ENCODE measurements at regions not wholly inside any gene's neighbourhood (a gene's known extent, or its start where the extent isn't known, plus 50 kb on each side); places are given as distances from the start of the nearest gene placed in this dataset.

- TF ChIP-seq TAF1 (IDR thresholded peaks at IDR 0.05; ENCODE audit: borderline replicate concordance, low read depth, low read length) (no peak), POLR2A (IDR thresholded peaks at IDR 0.05; ENCODE audit: low read depth, low read length) (no peak), POLR2AphosphoS5 (IDR thresholded peaks at IDR 0.05; ENCODE audit: low read depth, low read length) (no peak)
- FAIRE-seq (peak; percentile 27), DNase-seq (ENCODE audit: insufficient read length) (no peak)
Observed at GRCh38 chrX:124239324-124239723, 93.1 kb upstream of the TEX13D start.

GRCh38 chrX:124239911-124240310 lies 92.5 kb upstream of the TEX13D start:
- DNase-seq (ENCODE audit: insufficient read length) (no peak), FAIRE-seq (no peak)
- TF ChIP-seq TAF1 (IDR thresholded peaks at IDR 0.05; ENCODE audit: borderline replicate concordance, low read depth, low read length) (no peak), POLR2AphosphoS5 (IDR thresholded peaks at IDR 0.05; ENCODE audit: low read depth, low read length) (no peak), POLR2A (IDR thresholded peaks at IDR 0.05; ENCODE audit: low read depth, low read length) (no peak)

- FAIRE-seq (peak; percentile 44), DNase-seq (ENCODE audit: insufficient read length) (no peak)
- TF ChIP-seq POLR2AphosphoS5 (IDR thresholded peaks at IDR 0.05; ENCODE audit: low read depth, low read length) (no peak), POLR2A (IDR thresholded peaks at IDR 0.05; ENCODE audit: low read depth, low read length) (no peak), TAF1 (IDR thresholded peaks at IDR 0.05; ENCODE audit: borderline replicate concordance, low read depth, low read length) (no peak)
Observed at GRCh38 chrX:124240422-124240821, 92.0 kb upstream of the TEX13D start.

- DNase-seq (ENCODE audit: insufficient read length) (no peak), FAIRE-seq (no peak)
- TF ChIP-seq TAF1 (IDR thresholded peaks at IDR 0.05; ENCODE audit: borderline replicate concordance, low read depth, low read length) (no peak), POLR2AphosphoS5 (IDR thresholded peaks at IDR 0.05; ENCODE audit: low read depth, low read length) (no peak), POLR2A (IDR thresholded peaks at IDR 0.05; ENCODE audit: low read depth, low read length) (no peak)
Observed at GRCh38 chrX:124242131-124242530, 90.3 kb upstream of the TEX13D start.

GRCh38 chrX:124249345-124249744 lies 83.1 kb upstream of the TEX13D start:
- DNase-seq (ENCODE audit: insufficient read length) (no peak), FAIRE-seq (no peak)
- TF ChIP-seq POLR2A (IDR thresholded peaks at IDR 0.05; ENCODE audit: low read depth, low read length) (no peak), POLR2AphosphoS5 (IDR thresholded peaks at IDR 0.05; ENCODE audit: low read depth, low read length) (no peak), TAF1 (IDR thresholded peaks at IDR 0.05; ENCODE audit: borderline replicate concordance, low read depth, low read length) (no peak)

- FAIRE-seq (no peak), DNase-seq (ENCODE audit: insufficient read length) (no peak)
- TF ChIP-seq TAF1 (IDR thresholded peaks at IDR 0.05; ENCODE audit: borderline replicate concordance, low read depth, low read length) = no peak
- no peak for TF ChIP-seq POLR2A (IDR thresholded peaks at IDR 0.05; ENCODE audit: low read depth, low read length)
- no peak for TF ChIP-seq POLR2AphosphoS5 (IDR thresholded peaks at IDR 0.05; ENCODE audit: low read depth, low read length)
Observed at GRCh38 chrX:124250835-124251437, 81.5 kb upstream of the TEX13D start.

GRCh38 chrX:124254611-124255010 lies 77.8 kb upstream of the TEX13D start:
- DNase-seq (ENCODE audit: insufficient read length) (no peak), FAIRE-seq (no peak)
- TF ChIP-seq POLR2A (IDR thresholded peaks at IDR 0.05; ENCODE audit: low read depth, low read length) (no peak), POLR2AphosphoS5 (IDR thresholded peaks at IDR 0.05; ENCODE audit: low read depth, low read length) (no peak), TAF1 (IDR thresholded peaks at IDR 0.05; ENCODE audit: borderline replicate concordance, low read depth, low read length) (no peak)

- no peak for DNase-seq (ENCODE audit: insufficient read length)
- no peak for FAIRE-seq
- no peak for TF ChIP-seq POLR2A (IDR thresholded peaks at IDR 0.05; ENCODE audit: low read depth, low read length)
Observed at GRCh38 chrX:124256216-124256615, 76.2 kb upstream of the TEX13D start.

- no peak for FAIRE-seq
- no peak for TF ChIP-seq POLR2AphosphoS5 (IDR thresholded peaks at IDR 0.05; ENCODE audit: low read depth, low read length)
- no peak for TF ChIP-seq TAF1 (IDR thresholded peaks at IDR 0.05; ENCODE audit: borderline replicate concordance, low read depth, low read length)
- no peak for TF ChIP-seq POLR2A (IDR thresholded peaks at IDR 0.05; ENCODE audit: low read depth, low read length)
- DNase-seq (ENCODE audit: insufficient read length) = no peak
Observed at GRCh38 chrX:124256629-124257380, 75.7 kb upstream of the TEX13D start.

GRCh38 chrX:124257924-124258702 lies 74.3 kb upstream of the TEX13D start:
- DNase-seq (ENCODE audit: insufficient read length) = no peak
- no peak for TF ChIP-seq TAF1 (IDR thresholded peaks at IDR 0.05; ENCODE audit: borderline replicate concordance, low read depth, low read length)
- TF ChIP-seq POLR2AphosphoS5 (IDR thresholded peaks at IDR 0.05; ENCODE audit: low read depth, low read length) = no peak
- no peak for TF ChIP-seq POLR2A (IDR thresholded peaks at IDR 0.05; ENCODE audit: low read depth, low read length)
- no peak for FAIRE-seq

- TF ChIP-seq POLR2AphosphoS5 (IDR thresholded peaks at IDR 0.05; ENCODE audit: low read depth, low read length) (no peak), TAF1 (IDR thresholded peaks at IDR 0.05; ENCODE audit: borderline replicate concordance, low read depth, low read length) (no peak), POLR2A (IDR thresholded peaks at IDR 0.05; ENCODE audit: low read depth, low read length) (no peak)
- FAIRE-seq (no peak), DNase-seq (ENCODE audit: insufficient read length) (no peak)
Observed at GRCh38 chrX:124260845-124261244, 71.6 kb upstream of the TEX13D start.

All from GM12892 (cell line).